ENCODE measurements at regions not wholly inside any gene's neighbourhood (a gene's known extent, or its start where the extent isn't known, plus 50 kb on each side); places are given as distances from the start of the nearest gene placed in this dataset.

DNA sequence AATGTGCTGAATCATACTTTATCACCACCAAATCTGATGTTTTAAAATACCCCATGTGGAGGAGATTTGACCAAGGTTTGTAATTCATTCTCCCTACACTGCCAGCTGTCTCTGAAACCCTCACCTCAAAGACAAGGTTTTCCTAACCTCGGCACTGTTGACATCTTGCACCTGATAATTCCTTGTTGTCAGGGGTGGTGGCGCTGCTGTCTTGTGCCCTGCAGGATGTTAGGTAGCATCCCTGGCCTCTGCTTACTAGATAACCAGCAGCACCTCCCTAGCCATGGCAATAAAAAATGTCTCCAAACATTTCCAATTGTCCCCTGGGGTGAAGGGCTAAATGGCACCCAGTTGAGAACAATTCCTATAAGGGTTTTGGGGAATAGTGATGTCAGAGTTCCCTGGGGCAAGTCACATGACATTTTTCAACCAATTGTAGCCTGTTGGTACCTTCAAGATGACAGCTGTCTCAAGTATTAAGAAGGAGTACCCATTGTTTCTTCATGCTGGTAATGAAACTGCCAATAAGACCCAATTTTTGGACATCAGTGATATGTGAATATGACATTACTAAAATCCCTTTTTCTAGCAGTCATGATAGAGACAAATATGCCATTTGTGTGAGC lies 160.6 kb upstream of the PLCXD3 start:
- no peak for DNase-seq

DNA sequence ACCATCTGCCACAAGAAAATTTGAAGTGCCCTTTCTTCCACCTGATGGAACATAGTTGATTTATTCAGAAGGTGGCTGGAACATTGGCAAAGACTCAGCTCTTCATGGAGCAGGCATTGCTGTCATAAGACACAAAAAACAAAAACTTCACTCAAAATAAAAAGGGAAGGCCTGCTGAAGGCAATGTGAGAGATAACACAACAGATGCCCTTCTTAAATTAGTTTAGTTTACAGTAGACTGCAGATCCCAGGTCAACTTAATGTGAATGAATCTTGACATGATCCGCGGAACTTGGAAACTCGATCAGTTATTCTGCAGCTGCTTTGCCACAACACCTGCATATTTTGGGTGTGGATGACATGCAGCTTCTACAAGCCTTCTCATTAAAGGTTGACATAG lies 159.8 kb upstream of the PLCXD3 start:
- no peak for DNase-seq

DNA sequence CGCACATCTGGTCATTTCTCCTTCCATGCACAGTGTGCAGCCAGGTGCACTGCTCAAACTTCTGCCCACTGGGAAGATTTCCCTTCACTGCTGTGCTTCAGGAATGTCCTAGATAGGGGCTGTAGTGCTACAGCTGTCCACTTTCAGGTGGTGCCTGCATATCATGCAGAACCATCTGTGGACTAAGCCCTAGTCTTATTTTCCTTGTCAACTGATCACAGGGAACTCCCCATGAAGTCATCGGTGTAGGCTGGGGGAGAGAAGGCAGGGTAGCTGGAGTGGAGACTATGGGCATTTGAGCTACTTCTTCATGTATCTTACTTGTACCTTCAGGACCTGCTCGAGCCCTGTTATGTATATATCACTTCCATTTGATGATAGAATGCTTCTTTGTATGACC lies 150.9 kb upstream of the PLCXD3 start:
- no peak for DNase-seq

DNA sequence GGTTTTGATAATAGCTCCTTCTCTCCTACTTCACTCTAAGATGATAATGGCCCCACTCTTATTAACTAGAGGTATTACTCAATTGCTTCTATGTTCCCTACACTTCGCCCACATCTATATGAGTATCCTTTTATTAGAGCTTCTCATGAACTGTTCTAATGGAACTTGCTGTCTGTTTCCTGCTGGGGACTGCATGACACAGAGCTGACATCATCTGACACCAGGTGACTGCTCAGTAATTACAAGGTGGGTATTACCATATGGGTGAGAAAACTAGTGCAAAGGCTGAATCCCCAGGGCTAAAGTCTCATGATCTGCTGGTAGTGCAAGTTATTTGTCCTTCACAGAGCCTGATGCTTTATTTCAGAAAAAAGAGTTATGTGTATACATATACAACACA lies 146.2 kb upstream of the PLCXD3 start:
- DNase-seq = no peak

DNA sequence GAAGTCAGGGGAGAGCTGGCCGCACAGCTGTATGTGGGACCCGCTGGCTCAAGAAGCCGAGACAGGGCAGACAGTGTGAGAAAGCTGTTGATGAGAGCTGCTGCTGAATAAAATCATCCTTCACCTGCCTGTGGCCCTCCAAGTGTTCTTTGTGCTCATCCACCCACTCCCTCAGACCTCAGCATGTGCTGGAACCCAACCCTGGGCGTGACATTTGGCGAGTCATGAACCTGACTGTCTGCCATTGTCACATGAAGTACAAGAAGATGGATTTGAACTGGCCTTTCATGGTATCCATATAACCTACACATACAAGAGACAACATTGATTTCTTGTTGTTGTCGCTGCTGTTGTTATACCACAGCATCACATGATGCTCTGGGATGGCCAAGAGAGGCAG lies 139.7 kb upstream of the PLCXD3 start:
- DNase-seq = no peak

DNA sequence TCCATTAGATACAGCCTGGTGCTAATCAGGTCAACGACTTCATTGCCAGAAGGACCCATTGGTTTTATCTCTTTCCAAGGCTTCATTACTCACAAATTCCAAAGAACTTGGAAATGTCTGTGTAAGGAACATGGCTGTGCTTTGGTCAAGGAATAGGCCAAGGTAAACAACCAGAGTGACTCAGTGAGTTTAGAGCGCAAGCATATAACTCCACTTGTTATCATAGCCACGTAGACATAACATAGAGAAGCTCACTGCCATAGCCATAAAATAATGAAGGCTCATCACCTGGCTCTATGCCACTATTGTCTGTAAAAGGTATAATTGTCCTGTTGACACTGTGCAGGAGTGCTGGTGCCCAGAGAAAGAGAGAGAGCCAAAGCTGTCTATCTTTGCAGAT lies 139.3 kb upstream of the PLCXD3 start:
- no peak for DNase-seq

DNA sequence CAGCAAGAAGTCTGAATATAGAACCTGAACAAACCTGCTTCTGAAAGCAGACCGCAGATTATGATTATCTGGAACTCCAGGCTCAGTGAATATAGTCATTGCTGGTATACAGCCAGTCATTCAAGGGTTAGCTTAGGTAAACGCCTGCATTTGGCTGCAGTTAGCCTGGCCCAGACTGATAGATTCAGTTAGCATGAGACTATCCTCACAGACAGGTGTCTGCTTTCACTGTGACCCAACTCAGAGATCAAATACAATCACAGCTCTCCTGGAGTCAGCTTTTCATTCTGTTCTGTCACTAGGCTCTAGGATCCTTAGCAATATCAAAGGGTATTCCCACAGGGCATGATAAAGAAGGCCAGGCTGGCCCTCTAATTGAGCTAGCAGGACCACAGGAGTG lies 138.6 kb upstream of the PLCXD3 start:
- DNase-seq = peak; percentile 54

DNA sequence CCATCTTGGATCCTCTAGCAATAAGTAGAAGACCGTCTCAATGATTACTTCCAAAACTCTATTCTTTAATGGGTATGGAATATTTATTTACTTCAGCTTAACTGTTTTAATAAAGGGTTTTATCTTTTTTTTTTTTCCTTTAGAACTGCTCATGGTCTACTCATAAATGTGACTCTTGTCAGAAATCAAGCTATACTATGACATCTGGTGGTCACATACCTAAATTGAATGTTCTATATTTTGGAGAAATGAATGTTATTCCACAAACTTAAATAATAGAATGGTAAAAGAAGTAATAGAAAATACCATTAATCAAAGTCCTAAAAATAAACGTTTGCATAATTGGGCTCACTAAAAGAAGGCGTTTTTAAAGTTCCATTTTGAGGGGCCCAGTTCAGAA lies 131.2 kb upstream of the PLCXD3 start:
- peak; percentile 46 for DNase-seq

DNA sequence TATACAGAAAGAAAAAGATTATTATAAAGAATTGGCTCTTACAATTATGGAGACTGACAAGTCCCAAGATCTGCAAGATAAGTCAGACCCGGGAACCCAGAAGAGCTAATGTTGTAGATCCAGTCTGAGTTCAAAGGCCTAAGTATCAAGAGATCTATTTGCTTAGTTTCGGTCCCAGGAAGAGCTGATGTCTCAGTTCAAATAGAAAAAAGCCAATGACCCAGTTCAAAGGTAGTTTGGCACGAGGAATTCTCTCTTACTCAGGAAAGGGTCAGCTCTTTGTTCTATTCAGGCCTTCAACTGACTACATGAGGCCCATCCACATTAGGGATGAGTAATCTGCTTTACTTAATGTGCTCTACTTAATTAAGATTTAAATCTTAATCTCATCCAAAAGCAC lies 128.3 kb upstream of the PLCXD3 start:
- no peak for DNase-seq

DNA sequence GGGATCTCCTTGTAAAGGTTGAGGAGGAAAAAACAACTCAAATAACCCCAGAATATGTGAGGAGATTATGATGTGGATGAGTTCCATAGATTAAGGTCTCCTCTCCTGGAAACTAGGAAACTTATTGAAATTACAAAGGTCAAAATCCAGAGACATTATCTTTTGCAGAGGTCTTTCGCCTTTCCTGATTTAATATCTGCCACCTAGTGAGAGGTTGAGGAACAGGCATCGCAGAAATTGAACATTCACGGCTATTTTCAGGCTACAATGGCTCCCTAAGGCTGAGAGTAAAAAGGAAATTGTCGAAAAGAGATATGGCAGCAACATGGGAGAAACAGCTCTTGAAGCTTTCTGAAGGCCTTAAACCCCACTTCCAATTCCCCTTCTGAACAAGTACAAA lies 127.5 kb upstream of the PLCXD3 start:
- peak; percentile 48 for DNase-seq

DNA sequence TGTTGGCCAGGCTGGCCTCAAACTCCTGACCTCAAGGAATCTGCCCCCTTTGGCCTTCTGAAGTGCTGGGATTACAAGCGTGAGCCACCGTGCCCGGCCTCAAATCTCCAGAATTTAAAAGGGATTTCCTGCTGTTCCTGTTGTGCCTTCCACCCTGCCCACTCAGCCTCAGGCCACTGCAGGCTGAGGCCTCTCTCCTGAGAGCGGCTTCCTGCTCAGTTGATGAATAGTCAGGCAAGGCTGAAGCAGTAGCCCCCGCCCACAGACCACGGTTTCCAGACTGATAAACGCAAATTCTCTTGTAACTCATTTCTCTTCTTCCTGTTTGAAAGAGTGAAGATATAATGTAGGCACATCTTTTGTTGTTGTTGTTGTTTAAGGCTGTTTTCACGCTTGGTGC lies 127.0 kb upstream of the PLCXD3 start:
- peak; percentile 32 for DNase-seq

DNA sequence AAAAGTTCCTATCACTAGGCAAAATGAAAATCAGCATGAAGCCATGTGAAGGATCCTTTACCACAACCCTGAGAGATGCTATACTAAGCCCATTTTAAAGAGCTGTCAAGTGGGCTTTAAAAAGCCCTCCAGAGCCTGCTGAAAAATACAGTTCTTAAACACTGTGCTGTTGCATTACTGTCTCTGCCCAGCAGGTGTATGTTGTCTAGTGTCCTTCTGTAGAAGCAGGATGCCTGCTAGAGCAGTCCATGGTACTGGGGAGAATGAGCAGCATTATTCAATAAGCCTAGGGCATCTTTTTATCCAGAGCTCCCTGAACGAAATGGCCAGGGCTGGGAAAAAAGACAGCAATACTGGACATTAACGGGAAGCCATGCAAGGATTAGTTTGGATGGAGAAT lies 126.2 kb upstream of the PLCXD3 start:
- peak; percentile 47 for DNase-seq

DNA sequence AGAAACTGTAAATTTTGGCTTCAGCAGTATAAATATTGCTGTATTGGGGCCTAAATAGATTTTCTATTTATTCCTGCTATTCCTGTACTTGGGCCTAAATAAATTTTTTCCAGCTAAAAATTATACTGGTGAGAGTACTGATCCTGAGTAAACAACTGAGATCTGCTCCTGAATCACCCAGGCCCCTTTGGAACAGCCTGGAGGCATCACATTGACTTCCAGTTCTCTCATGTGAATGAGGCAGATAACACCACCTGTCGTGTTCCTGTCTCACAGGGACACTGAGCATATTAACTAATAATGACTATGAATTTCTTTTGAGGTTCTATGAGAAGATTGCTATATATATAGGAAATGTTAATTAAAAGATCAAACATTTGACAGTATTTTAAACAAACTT lies 119.5 kb upstream of the PLCXD3 start:
- no peak for DNase-seq

DNA sequence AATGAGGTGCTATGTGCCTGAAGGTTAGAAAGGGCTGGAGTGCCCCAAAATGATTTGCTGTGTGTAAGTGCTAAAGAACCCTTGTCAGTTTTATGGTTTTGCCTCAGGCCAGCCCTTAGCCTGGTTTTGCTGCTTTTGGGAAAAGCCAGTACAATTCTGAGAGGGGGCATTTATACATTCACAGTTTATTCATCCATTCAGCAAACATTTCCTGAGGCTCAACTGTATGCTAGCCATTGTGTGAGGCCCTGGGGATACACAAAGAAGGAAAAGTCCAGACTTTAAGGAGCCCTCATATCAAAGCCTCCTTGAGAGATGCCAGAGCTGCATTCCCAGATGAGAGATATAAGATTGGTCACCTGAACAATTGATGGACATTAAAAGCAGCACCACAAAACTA lies 115.2 kb upstream of the PLCXD3 start:
- DNase-seq = no peak

DNA sequence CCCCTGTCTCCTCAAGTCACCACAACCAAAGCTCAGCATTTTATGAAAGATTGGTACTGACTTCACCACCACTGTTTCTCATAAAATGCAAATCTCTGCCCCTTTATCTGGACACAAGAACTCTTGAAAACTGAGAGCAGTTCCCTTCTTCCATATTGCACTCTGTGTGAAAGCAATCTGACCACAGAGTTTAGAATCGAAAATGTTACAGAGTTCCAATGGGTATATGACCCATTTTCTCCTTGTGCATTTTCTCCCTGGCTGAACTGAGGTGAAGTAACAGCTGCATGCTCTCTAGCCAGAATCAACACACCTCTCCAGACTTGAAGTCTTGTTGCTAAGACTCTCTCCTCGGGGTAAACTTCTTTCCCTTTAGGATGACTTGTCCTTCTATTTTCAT lies 111.0 kb upstream of the PLCXD3 start:
- no peak for DNase-seq

DNA sequence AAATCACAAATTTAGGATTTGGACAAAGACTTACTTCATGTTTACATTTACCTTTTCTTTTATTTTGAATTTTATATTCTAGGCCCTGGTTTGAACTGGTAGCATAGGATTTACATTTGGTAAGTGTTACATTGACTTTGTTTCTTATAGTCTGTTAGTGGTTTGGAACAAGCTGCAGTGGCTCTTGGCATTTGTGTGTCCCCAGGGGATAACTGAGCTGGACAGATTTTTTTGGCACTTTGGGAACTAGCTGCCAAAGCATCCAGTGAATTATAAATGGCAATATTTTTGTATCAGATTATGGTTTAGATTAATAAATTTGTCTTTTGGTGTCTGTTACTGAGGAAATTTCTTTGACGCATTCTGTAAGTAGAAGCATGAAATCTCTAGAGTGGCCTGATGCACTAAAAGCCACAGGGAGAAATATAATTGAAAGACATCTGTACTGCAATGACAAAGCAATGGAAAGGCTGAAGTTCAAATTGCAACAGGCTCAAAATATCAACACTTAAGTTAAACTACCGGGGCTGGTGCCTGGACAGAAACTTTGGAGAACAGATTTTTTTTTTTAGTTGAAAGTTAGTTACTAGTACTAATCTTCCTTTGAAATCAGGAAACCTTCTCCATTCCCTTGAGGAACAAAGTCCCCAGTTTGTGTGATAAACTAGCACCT lies 107.6 kb upstream of the PLCXD3 start:
- DNase-seq = no peak

DNA sequence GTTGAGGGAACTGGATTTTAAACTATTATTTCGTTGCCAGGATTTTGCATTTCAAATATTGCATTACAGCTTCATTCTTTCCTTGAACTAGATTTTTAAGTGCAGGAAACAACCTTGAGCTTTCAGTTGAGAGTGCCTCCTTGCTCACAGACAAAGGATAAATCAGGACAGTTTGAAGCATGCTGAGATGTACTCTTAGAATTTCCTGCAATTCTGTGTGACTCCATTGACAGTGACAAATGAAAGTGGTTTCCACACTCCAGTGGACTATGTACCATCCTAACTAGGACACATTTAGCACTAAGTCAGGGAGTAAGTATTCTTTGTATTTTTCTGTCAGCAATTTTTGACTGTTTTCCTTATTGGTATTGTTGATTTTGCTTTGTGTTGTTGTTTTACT lies 100.0 kb upstream of the PLCXD3 start:
- DNase-seq = no peak

DNA sequence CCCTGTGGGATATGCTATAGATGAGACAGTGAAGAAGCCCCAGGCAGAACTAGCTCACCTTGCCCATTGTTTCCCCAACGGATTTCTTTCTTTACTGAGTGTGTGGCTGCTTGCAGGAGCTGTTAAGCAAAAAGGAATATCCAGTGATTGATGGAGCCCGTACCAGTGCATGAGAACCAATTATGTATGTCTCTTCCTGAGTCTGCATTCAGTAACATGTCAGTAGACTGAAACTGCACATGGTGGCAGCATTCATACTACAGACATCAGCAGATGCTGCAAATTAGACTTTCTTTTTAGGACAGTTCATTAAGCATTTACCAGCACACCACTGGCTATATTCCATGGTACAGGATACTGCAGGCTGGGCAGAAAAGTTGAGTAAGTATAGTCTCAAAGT lies 90.3 kb upstream of the PLCXD3 start:
- DNase-seq = peak; percentile 6

DNA sequence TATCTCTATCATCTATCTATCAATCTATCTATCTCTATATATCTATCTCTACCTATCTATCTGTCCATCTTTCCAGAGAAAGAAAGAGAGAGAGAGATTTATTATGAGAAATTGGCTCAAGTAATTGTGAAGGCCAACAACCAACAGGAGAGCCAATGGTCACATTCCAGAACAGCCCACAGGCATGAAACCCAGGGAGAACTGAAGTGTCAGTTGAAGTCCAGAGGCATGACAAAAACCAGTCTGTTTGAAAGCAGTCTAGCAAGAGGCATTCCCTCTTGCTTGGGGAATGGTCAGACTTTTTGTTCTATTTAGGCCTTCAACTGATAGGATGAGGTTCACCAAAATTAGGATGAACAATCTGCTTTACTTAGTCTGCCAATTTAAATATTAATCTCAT lies 87.6 kb upstream of the PLCXD3 start:
- no peak for DNase-seq

DNA sequence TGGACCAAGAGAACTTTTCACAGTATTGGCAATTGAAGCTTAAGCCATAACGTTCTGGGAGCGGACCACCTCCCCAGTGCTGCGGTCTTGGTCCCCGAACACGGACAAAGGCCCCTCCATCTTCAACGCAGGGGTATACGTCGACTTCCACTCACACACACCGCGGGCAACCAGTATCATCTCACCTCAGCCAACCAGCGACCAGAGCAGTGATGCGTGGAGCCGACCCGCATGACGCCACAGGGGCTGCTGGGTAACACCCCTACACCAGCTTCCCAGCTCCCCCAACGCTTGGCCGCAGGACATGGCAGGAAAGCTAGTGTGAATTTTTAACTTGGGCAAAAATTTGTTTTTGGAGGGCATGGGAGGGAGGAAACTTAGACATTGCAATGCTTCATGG lies 77.3 kb upstream of the PLCXD3 start:
- no peak for DNase-seq

DNA sequence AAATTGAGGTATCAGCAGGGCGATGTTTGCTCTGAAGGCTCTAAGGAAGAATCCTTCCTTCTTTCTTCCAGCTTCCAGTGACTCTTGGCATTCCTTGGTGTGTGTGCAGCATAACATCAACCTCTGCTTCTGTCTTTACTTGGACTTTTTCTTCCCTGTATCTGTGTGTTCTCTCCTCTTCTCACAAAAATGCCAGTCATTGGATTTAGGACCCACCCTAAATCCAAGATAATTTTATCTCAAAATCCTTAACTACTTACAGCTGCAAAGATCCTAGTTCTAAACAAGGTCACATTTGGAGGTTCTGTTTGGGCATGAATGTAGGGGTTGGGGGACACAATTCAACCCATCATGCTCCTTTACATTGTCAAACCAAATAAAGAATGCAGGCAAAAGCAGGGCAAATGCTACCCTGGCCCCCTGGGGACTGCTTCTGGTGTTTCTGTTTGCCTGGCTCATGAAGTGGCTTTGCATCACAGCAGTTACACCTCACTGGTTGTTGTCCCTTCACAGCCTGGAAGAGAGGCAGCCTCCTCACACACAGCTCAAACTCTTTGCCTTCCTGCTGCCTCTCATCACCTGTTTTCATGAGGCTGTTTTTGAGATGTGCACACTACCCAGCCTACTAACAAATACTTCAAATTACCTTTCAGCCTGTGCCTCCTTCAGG lies 64.8 kb upstream of the PLCXD3 start:
- DNase-seq = no peak

DNA sequence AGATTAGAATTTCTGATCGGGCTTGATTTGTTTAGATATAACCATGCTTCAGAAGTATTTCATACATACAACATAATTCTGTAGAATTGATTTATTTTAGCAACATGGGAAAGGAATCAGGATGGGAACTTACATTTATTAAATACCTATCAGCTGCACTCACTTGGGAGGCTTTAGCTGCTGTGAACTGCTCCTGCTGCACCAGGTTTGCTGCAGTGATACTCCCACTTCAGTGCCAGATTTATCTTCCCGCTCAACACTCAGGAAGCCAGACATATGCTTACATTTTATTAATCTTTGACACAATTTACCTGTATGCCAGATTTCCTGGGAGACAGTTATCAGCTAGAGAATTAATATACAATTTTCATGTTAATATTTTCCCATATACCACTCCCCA lies 64.0 kb upstream of the PLCXD3 start:
- DNase-seq = no peak
